OCI-LY1 (cell line): ENCODE measurements at regions not wholly inside any gene's neighbourhood (a gene's known extent, or its start where the extent isn't known, plus 50 kb on each side); places are given as distances from the start of the nearest gene placed in this dataset.

Source experiments
- CTCF ChIP-seq: fragments of 200-600 bp; sonication (generic), shearing (Covaris generic); IDR thresholded peaks from 2 replicates; pipeline ENCODE4 v1.5.1; 2017; ENCODE audit warnings: mild to moderate bottlenecking, antibody characterized with exemption, low read length, moderate library complexity, mixed read lengths
- EZH2 ChIP-seq: fragments of 200-600 bp; sonication (generic), shearing (Covaris generic); IDR thresholded peaks from 2 replicates; pipeline ENCODE4 v1.8.0; 2017; ENCODE audit warnings: borderline replicate concordance, mixed run types, mild to moderate bottlenecking, antibody characterized with exemption, low read length, moderate library complexity, mixed read lengths

- no peak for TF ChIP-seq CTCF
- no peak for TF ChIP-seq EZH2
Measured at GRCh38 chr7:34451923-34452322, 206.1 kb upstream of the NPSR1 start.
